ENCODE measurements at regions not wholly inside any gene's neighbourhood (a gene's known extent, or its start where the extent isn't known, plus 50 kb on each side); places are given as distances from the start of the nearest gene placed in this dataset.
"Not testable (repeated sequence)": the region's sequence is repeated elsewhere in the genome, so short reads cannot be mapped to it uniquely, and the experiment has no call there.

- DNase-seq (ENCODE audit: low read depth in 4 of 4, low spot score in 1 of 4), result no peak
These were observed 170.9 kb upstream of the TBC1D5 start for GRCh38 chr3:17913359-17913758.

DNA sequence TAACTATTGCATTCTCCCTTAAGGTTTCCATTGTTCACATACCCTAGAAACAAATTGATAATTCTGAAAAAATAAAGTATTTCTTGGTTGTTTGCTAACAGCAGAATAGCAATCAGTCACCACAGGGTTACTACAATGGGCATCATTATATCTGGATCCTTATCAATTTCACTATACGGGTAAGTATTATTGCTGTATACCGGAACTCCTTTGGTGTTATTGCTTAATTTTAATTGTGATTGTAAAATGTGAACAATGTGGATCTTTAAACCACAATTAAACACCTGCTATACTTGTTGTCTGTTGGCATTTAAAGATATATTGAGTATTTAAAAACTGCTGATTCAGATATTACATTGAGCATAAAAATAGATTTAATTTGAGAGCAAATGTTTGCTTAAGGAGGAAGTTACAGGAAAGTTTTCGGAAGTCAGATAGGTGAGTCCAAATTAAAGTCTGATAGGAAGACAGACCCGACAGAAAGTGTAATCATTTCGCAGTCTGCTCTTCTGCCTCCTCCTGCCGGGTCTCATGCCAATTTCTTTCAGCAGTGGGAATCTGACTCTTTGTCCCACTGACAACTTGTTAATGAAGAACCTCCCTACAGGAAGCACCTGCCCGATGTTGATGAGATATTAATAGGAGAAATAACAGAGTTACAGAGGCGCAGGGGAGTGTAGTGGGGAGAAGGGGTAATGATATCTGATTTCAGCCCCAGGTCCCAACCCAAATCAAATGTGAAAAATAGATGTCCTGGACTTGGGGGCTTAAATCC is 169.7 kb upstream of the TBC1D5 start:
- DNase-seq (ENCODE audit: low read depth in 4 of 4, low spot score in 1 of 4), result no peak

GRCh38 chr3:17910922-17911321 is 168.5 kb upstream of the TBC1D5 start:
- no peak for DNase-seq (ENCODE audit: low read depth in 4 of 4, low spot score in 1 of 4)

GRCh38 chr3:17909714-17910113 is 167.3 kb upstream of the TBC1D5 start:
- DNase-seq (ENCODE audit: low read depth in 4 of 4, low spot score in 1 of 4), result no peak

DNA sequence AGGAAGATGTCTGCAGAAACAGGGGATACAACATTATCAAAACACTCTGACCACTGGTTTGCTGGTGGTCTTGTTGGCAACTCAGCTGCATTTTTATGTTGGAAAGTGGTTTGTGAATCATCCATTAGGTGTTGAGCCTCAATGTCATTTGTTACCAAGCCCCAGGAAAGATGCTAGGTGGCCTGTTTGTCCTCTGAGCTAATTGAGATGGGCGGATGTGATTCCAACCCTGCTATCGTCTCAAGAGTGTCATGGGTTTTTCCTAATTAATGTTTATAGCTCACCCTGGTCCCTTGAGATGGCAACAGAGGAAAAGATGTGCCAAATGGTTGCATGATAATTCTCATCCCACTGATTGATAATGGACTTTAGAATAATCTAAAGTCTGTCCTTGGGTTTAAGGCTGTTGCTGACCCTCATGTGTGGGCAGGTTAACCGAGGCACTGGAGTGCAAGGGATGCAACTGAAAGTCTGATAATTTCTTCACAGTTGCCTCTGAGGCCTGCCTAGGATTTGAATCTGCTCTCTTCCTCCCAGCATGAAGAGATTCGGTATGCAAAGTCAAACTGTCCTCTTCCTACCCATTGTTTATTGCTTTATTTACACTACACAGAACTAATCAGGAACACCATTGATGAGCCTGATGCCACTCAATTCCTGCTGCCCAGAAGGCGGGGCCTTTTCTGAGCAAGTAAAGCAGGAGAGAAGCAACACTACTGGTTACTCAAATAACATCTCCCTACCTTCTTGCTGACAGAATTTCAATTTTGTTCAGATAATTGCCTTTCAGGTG is 166.2 kb upstream of the TBC1D5 start:
- DNase-seq (ENCODE audit: low read depth in 4 of 4, low spot score in 1 of 4), result no peak

DNA sequence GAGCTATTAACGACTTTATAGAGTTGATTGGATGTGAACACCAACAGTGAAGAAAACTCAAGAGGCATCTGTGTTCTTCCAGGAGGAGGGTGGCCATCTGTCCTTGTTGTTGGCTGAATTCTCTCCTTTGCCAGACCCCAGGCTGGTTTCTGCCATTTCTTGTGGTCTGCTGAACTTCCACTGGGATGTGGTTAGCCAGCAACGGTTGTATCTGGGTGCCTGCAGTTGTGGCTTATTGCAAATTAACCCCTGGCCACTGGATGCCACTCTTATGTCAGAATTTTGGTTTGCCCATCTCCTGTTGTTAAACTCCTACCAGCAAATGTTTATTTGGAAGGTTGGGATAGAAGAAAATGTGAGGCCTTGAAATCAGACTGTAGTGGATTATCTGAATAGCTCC is 163.6 kb upstream of the TBC1D5 start:
- no peak for DNase-seq (ENCODE audit: low read depth in 4 of 4, low spot score in 1 of 4)

GRCh38 chr3:17901893-17902292 is 159.5 kb upstream of the TBC1D5 start:
- no peak for DNase-seq (ENCODE audit: low read depth in 4 of 4, low spot score in 1 of 4)

DNA sequence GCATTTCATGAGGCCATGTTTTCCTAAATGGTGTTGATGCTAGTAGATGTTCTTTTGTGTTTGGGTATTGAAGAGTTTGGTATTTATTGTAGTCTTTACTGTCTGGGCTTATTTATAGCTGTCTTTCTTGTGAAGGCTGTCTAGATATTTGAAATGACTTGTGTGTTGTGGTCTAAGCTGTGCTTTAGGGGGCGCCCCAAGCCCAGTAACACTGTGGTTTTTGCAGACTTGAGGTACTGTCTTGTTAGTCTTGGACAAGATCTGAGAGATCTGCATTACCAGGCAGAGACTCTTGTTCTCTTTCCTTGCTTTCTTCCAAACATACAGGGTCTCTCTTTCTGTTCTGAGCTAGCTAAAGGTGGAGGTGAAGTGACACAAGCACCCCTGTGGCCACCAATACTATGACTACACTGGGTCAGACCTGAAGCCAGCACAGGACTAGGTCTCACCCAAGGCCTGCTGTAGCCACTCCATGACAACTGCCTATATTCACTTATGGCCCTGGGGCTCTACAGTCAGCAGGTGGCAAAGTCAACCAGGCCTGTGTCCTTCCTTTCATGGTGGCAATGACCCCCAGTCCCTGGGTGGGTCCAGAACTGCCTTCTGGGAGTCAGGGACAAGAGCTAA is 152.1 kb upstream of the TBC1D5 start:
- DNase-seq (ENCODE audit: low read depth in 4 of 4, low spot score in 1 of 4), result peak in 2 of 4 experiments; percentile 2 to 15

GRCh38 chr3:17891139-17891856 is 148.9 kb upstream of the TBC1D5 start:
- no peak for DNase-seq (ENCODE audit: low read depth in 4 of 4, low spot score in 1 of 4)

DNA sequence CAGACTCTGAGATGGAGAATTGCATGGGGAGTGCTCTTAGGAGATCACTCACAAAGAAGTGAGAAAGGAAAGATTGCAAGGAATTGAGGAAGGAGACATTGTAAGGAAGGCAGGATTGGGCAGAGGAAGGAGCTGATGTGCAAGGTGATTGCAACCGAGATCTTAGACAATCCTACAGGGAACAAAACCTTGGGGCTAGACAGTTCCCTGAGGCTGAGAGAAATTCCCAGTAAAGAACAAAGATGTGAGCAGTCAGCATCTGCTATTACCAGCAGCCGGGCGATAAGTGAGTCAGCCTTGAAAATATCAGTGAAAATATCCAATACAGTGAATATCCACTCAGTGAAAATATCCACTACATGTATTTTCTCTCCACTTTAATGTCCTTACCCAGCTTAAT is 143.6 kb upstream of the TBC1D5 start:
- DNase-seq (ENCODE audit: low read depth in 4 of 4, low spot score in 1 of 4), result no peak

DNA sequence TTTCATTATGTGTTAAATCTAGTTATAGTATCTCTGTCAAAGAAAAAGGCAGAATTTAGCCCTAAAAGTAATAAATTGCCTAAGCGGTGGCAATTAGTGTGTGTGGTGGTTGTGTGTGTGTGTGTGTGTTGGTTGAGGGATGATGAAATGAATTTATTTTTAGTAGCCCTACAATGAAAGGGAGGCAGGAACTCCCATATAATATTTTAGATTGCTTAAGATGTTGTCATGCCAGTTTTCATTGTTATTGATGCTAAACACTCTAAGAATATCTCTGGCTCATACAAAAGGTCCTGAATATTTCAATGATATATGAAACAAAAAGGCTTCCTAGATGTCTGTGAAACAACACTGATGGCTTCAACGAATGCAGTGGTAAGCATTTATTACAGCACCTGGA is 140.6 kb upstream of the TBC1D5 start:
- DNase-seq (ENCODE audit: low read depth in 4 of 4, low spot score in 1 of 4), result no peak

DNA sequence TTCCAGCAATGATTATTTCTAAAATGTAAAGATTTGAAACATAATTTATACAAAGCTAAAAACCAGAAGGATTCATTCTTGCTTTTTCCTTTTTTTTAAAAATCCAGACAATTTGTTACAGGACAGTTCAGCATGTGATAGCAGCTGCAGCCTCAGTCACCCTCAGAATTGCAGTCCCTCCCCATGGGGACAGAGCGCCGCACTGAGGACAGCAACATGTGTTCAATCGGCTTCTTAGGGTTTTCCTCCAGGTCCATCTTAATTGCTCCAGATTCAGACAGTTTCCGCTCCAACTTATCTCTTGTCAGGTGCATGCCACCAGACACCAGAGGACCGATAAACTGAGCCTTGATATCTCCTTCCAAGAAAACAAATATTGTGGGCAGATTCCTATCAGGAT is 134.9 kb upstream of the TBC1D5 start:
- DNase-seq (ENCODE audit: low read depth in 4 of 4, low spot score in 1 of 4), result no peak

DNA sequence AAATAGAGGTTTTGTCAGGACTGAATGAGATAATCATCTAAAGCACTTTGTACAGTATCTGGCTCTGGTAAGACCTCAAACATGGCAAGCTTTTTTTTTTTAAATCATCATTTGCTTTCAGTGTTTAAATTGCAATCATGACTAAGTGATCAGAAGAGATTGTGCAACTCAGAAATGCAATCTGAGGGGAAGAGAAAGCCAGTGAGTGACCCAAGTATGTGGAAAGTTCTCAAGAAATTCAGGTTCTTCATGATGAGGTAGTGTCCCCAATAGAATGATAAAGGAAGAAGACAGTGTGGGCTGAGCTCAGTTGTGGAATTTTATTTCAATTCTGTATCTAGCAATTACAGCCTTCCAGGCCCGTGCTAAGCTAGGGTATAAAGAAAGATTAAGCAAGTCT is 132.2 kb upstream of the TBC1D5 start:
- no peak for DNase-seq (ENCODE audit: low read depth in 4 of 4, low spot score in 1 of 4)

DNA sequence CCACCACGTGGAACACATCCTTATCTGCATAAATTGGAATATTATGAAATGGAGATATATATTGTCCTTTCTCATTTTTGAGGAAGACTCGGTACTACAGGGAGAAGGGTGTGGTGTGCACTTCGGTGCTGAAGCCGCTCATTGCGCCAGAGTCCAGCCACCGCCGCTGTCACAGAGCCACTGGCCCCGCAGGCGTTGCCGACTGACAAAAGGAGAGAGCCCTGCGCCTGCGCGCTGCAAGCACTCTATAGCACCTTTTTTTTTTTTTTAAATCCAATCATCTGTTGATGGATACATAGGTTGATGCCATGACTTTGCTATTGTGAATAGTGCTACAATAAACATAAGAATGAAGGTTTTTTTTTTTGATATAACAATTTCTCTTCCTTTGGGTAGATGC is 130.0 kb upstream of the TBC1D5 start:
- no peak for DNase-seq (ENCODE audit: low read depth in 4 of 4, low spot score in 1 of 4)

DNA sequence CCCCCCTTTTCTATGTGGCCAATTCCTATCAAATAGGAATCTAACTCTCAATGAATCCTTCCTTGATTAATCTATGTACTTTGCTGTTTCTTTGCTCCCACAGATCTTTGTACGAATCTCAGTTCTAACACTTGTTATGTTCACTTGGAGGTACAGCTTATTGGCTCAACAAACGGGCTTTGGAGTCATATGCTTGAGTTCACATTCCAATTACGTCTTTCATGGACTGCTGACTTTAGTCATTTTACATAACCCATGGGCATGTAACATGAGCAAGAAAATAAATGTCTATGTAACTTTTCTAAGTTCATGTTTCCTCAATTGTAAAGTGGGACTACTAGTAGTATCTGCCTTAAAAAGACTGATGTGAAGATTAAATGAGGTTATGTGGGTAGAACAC is 123.2 kb upstream of the TBC1D5 start:
- DNase-seq (ENCODE audit: low read depth in 4 of 4, low spot score in 1 of 4), result no peak

- no peak for DNase-seq (ENCODE audit: low read depth in 4 of 4, low spot score in 1 of 4)
These were observed 119.0 kb upstream of the TBC1D5 start for GRCh38 chr3:17861476-17861875.

GRCh38 chr3:17860840-17861471 is 118.5 kb upstream of the TBC1D5 start:
- not testable (repeated sequence) for DNase-seq (ENCODE audit: low read depth in 4 of 4, low spot score in 1 of 4)

- no peak for DNase-seq (ENCODE audit: low read depth in 4 of 4, low spot score in 1 of 4)
These were observed 109.8 kb upstream of the TBC1D5 start for GRCh38 chr3:17852217-17852616.

GRCh38 chr3:17850448-17850847 is 108.0 kb upstream of the TBC1D5 start:
- no peak for DNase-seq (ENCODE audit: low read depth in 4 of 4, low spot score in 1 of 4)

DNA sequence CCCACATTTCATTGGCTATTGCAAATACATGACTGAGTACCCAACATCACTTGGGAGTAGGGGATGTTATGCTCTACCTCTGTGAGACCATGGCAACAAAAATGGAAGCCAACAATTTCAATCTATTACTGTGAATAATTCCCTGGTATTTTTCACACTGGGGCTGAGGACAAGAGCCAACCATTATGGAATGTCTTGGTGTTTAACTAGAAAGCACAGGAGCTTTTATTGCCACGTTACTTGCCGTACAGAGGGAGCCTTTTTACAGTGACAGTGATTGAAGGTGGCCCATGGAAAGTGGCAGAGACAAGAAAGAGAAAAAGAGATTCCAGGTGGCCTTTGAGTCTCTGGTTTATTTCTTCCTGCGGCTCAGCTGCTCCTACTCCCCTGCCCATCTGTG is 105.7 kb upstream of the TBC1D5 start:
- DNase-seq (ENCODE audit: low read depth in 4 of 4, low spot score in 1 of 4), result no peak

DNA sequence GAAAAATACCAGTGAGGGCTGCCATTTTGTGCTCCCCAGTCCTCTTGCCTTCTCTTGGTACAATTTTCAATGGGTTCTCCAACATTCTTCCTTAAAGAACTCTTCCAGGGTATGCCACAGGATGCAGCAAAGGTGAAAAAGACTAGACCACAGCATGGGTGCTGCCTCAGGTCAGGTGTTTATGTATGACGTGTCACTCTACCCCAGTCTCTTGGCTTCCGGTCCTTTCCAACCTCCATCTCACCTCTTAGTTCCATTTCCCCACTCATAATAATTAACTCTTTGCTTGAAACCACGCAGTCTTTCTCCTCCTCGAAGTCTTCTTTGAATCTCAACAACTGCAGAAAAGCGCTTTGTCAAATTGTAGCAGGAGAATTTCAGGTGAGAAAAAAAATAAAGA is 104.7 kb upstream of the TBC1D5 start:
- DNase-seq (ENCODE audit: low read depth in 4 of 4, low spot score in 1 of 4), result no peak

All from stimulated activated CD4-positive, alpha-beta T cell treated with anti-CD3 and anti-CD28 coated beads, Interleukin-1b, Interleukin-23, amount 100 ng/mL, for 24 hours (primary cell).